ELF-1 (cell line): ENCODE measurements at regions not wholly inside any gene's neighbourhood (a gene's known extent, or its start where the extent isn't known, plus 50 kb on each side); places are given as distances from the start of the nearest gene placed in this dataset.
"Not testable (repeated sequence)": the region's sequence is repeated elsewhere in the genome, so short reads cannot be mapped to it uniquely, and the experiment has no call there.

Experiments
- DNase-seq: peaks from one replicate; pipeline ENCODE4 v3.0.0-alpha.2; 2016; ENCODE audit warnings: low read depth, low spot score

DNA sequence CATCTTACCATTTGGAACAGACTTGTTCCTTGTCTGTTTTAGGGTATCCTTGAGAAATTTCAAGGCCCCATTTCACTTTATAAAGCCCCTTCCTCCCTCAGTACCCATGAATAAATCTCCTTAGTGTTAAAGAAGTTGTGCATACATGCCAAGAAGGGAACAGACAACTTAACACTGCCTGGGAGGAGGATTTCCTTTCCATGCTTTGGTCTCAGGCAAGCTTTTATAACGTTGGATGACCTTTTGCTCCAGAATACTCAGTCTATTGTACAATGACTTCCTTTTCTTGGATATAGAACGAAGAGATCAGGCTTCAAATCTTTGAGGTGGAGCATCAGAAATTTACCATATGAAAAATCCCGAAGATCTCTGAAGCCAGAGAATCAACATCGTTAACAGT is 551.4 kb downstream of the PRKD1 start:
- no peak for DNase-seq

DNA sequence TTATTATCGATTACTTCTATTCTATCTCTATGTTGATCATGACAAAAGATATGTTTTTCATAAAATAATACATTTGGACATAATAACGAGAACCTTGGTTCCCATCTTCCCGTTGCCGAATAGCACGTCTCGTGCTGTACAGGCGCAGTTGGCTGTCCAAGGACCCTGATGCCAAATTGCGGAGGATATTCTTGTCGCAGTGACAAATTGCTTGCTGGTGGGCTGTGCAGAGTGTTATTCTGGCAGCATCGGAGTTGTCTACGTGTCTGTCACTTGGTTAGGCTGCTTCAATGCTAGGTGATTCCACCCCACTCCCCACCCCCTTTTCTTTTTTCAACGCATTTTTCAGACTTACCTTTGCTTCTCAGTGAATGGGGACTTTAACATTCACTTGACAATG is 546.8 kb downstream of the PRKD1 start:
- DNase-seq = no peak

DNA sequence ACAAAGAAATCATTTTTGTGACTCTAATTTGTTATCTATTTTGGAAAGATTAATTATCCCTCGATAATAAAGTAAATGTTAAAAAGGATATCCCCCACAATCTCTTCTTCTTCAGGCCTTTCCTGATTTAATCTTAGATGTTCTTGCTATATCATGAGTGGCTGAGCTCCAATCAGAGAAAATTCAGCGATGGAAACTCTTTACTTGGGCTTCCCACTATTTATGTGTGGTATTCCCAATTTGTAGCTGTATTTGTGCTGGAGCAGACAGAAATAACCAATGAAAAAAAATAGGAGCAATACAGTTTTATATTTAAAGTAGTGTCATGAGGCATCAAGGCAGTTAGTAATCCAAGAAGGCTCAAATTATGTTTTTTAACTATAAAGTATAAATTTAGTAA is 539.1 kb downstream of the PRKD1 start:
- no peak for DNase-seq

DNA sequence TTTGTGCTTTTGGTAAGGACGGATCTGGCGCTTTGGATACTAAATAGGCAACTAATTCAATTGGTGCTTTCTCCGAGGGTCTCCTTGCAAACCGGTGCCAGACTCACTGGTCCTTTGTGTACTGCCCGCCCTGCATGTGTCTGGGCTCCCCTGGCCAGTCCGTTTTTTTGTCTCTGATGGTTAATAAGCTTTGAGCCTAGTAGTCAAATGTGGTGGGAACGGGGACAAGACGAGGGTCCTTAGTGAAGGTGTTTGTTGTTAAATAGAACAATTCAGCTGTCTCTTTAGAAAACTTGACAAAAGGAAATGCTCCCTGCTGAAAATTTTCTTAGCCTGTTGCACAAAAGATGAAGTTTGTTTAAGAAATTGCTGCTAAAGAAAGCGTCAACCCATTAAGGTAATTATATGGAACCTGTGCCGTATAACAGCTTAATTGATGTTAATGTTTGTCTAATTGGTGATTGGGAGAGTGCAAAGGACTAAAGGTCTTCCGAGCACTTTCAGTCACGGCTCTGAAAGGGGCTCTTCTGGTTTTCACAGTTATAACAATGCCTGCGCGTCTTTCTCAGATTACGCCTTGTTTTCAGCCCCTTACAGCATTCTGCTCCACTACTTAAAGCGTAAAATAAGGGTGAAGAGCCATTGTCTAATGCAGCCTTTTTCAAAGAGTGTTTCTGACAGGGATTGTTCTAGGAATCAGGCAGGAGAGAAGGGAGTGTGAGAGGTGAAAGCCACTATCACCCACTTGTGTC is 537.4 kb downstream of the PRKD1 start:
- DNase-seq = peak; percentile 0

DNA sequence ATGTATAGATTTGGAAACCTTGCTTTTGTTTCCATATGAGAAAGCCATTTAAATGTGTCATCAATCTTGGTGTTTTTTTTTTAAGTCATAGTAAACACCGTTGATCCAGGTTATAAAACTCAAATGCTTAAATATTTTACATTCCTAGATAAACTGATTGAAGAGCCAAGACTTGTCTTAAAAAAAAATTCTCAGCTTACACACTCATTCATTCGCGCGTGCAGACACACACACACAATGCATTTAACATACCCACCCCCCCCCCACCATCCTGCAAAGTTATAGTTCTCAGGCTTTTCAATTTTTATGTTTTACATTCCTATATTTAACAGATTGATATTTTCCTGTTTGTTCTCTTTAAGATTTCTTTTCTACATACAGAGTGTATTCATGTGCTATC is 536.4 kb downstream of the PRKD1 start:
- no peak for DNase-seq

DNA sequence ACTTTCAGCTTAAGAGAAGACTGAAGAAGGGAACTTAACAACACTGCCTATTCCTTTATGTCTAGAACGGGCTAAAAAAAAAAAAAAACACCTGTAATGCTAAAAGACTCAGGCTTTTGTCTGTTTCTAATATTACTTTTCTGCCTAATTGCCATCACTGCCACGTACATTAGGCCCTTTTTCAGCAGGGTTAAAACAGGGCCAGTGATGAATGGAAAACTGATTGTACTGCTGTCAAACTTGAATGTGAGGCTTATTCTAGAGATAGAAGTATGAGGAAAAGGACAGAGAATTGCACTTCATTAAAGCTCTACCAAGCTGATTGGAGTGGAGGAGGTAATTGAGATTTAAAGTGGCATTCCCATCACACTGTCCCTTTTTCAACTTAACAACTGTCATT is 535.8 kb downstream of the PRKD1 start:
- no peak for DNase-seq

DNA sequence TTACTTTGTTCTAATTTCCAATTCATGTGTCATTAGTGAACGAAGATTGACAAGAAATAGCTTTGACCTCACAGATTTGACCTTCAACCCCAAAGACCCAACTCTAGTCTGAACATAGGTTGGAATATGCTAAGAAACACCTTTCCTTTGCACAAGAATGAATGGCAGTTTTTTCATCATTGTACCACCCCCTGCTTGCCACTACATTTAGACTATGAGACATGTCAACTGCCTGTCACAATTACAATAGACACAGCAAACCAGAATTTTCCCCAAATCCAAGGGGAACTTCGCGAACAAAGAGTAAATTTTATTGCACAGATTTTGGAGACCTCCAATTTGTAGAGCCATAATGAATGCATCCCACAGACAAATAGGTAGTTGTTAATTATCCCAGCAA is 535.4 kb downstream of the PRKD1 start:
- DNase-seq = no peak

DNA sequence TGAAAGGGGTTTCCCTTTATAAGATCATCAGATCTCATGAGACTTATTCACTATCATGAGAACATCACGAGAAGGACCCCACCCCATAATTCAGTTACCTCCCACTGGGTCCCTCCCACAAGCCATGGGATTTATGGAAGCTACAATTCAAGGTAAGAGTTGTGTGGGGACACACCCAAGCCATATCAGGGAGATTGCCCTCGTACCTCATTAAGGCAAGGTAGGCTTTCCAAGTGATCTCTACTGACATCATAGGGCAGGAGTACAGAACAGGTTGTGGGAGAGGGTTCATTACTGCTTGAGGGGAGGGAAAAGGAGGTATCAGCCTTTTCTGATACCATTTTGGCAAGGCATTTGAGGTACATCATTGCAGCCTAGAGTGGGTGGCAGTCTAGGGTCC is 524.6 kb downstream of the PRKD1 start:
- DNase-seq = no peak

DNA sequence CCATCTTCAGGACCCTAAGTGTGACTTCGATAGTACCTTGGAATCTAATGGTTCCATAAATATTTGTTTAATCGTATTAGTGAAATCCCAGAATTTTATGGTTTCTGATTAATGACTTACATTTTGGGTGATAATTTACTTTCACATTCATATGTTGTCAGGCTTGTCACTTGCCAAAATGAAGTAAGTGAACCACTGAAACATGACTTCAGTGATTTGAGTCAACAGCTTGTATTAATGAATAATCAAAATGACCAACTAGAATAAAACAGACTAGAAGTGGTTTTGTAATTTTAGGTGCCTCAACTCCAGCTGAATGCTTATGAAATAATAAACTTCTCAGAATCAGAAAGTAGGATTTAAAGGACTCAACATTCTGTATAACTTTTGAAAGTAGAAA is 517.1 kb downstream of the PRKD1 start:
- DNase-seq = no peak

DNA sequence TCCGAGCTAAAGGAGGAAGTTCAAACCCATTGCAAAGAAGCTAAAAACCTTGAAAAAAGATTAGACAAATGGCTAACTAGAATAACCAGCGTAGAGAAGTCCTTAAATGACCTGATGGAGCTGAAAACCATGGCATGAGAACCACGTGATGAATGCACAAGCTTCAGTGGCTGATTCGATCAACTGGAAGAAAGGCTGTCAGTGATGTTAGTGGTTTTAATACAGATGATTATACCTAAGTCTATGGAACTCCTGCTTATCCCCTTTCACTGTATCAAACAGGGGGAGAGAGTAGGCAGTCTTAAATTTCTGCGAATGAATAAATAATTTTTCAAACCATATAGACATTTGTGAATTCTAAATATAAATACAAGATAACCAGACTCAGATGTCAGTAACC is 512.7 kb downstream of the PRKD1 start:
- DNase-seq = not testable (repeated sequence)

DNA sequence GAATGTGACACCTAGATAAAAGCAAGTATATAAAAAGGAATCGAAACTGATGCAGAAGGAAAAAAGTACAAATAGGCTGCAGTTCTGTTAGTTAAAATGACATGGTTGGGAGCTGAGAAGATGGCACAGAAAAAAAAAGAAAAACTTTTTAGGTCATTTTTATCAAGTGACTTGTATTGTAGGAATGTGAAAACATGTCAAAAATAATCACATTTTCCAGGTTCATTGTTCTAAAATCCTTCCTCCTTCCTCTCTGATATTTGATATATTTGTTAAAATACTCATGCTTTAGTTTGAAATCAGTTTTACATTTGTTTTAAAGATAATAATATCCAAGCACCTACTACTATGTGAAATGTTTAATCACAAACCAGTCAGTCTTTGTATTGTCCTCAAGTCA is 507.9 kb downstream of the PRKD1 start:
- DNase-seq = no peak

DNA sequence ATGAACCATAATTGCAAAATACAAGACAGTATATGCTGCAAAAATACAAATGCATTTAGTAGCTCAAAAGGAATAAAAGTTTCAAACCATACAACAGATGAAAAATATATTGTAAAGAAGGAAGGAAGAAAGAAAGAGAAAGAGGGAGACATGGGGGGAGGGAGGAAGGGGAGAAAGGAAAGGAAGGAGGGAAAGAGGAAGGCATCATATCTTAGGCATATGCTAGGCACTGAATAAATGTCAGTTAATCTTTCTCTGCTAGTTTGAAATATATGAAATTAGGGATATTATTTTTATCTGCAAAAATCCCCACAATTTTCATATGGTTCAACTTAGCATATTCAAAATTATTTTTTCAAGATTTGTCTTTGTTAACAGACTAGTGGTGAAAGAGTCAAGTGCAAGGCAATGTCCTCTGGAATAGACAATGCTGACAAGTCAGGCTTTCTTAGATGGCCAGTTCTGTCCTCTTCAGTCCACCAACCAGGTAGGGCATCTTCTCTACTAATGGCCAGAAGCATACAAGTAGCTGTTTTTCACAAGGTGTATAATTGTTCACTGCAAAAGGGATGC is 506.4 kb downstream of the PRKD1 start:
- DNase-seq = no peak

DNA sequence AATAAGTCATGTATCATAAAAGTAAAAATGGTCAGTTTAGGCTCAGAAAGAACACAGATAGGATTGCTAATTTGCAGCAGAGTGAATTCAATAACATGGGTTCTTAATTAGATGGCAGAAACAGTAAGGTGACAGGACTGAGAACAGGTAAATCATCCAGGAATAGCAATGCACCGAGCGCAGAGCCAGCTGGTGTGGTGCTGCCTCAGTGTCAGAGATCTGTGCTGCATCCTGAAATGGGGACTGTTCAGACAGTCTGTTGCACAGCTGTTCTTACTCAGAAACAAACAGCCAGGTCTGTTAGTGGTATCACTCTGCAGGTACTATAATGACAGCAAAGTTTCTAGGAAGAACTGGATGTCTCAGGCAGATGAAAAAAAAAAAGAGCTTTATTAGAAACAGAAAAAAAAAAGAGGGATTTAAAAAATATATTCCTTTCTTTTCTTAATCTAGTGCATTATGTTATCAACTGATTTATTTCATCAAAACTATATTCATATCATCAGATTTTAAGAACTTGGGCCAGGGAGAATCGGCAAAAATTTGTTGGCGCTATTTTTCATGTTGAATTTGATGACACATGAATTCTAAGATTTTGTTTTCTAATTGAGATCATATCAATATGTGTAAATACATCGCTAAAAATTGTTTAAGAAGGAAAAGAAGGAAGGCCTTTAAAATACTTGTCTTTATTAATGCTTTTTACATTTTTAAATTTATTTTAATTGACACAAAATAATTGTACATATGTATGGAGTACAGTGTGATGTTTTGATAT is 501.8 kb downstream of the PRKD1 start:
- DNase-seq = no peak

DNA sequence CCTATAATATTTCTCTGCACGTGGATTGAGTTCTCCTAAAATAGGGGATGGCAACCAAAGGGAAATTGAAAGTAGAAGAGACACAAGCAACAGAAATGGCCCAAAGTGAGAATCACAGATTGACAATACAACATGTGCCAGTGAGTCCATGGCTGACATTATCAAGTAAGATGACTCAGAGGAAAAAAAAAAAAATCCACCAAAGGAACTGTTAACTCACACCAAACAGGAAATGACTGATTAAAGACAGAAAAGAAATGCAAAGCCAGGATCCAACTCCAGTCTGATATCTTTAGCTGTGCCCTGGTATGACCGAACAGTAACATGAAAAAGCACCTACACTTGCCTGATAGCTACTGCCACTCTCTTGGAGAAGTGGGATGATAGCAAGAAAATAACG is 485.0 kb downstream of the PRKD1 start:
- DNase-seq = no peak

DNA sequence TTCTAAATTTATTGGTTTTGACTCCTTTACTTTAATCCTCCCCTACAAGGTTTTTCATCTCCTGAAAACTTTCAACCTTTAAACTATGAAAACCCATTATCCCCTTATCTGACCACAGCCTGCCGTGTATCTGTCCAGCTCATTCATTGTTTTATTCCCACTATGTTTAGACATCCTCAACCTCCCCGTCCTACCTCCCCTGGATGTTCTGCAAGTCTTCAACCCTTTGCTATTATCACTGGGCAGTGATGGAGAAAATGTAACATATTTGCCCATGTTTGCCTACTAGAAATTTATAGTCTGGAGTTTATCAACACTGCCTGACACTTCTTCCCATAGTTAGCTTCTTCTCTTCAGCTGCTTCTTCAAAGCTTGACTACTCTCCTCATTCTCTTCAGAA is 483.4 kb downstream of the PRKD1 start:
- DNase-seq = no peak

DNA sequence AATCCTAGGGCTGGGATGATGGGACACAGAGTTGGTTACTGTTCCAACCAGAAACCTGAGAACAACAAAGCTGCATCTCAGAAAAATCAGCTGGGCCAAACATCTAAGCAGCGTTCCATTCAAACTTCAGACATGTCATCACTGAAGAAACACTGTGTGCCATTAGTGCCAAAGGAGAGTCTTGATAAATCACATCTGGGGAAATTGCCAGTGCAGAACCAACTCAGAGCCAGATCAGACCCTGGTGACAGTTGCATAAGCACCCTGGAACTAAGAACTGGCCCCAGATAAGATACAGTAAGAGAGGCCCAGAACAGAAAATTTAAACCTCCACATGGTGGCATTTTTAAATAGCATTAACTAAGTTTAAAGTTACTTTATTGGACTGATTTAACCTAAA is 482.8 kb downstream of the PRKD1 start:
- DNase-seq = no peak

DNA sequence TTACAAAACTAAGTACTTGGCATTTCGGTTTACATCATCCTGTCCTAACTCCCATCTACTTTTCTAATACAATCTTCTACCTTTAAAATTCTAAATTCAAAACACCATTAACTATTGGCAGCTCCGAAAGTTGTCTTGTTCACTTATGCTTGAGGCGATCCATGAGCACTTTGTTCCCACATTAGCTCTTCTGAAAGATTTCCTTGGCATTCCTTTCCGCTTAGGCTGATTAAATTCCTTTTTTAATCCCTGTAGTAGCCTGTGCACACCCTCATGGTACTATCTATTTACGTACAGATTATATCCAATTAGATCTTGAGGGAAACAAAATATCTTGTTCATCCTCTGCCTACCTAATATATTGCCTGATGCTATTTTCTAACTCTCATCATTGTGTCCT is 480.7 kb downstream of the PRKD1 start:
- no peak for DNase-seq

DNA sequence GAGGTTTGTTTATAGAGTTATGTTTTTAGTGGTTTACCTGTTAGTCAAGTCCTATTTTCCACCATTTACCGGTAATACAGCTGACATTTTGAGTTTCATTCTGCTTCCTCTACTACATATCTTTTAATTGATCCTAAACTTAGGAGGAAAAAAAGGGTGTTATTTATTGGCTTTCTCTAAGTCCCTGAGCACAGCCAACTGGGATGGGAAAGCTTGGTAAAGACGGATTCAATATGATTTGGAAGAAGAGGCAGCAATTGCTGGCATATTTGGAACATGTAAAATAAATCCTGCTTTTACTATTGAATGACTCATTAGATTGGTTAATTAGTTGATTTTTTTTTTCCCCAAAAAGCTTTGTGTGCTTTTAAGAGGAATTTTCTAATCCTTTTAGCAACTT is 475.7 kb downstream of the PRKD1 start:
- no peak for DNase-seq

DNA sequence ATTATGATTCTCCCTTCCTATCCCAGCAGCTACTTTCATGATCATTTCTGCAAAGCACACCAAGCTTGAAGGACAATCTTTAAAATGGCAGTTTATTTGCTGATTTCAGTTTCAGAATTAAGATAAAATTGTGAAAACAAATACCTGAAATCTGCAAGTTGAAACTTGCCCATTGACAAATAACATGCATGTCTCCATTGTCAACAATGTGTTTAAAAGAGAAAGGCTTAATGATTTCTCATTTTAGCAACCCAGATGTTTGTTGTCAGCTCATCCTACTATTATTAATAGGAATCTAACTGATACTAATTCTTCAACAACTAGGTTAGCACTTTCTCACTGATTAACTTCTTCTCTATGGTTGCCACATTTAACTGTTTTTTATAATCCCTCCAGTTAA is 474.6 kb downstream of the PRKD1 start:
- DNase-seq = no peak

DNA sequence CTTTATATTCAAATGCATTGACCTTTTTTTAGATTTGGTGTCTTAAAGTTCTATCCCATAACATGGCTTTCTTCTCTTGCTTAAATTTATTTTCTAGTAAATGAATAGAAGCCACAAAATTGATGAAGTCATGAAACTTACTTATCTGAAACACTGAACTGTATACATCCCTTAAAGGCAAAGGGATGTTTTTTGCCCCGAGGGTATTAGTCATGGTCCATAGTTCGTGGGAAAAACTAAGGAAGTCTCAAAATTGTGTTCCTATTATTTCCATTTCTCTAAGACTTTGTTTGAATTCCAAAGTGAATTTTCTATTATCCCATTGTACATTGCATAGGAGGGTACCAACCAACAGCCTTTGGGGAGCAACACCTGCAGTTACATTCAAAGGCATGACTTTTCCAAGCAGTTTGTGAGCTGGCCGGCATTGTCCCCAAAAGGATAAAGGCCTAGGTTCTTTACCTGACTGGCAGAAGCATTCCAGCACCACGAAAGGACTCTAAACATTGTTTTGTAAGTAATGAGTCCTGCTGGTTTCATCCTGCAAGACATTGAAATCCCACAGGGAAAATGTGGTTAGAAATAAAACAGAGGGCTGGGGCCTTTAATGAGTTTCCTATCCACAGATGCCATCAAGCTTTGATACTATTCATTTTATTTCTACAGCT is 473.5 kb downstream of the PRKD1 start:
- no peak for DNase-seq

DNA sequence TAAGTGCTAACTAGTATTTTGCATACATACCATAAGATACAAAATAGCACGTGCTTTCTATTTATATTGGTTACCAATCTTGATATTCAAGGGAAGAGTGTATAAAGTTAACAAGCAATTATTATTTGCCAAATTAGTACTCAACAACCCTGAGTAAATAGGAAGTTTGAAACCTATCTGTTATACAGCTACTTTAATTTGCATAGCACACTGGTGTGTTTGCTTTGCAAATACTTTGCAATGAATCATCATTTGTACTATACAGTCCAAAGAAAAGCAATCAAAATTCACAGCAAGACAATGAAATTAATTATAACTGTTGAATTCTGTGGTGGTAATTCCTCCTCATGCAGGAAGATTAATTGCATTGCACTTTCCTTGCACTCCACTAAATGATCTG is 469.1 kb downstream of the PRKD1 start:
- DNase-seq = no peak

DNA sequence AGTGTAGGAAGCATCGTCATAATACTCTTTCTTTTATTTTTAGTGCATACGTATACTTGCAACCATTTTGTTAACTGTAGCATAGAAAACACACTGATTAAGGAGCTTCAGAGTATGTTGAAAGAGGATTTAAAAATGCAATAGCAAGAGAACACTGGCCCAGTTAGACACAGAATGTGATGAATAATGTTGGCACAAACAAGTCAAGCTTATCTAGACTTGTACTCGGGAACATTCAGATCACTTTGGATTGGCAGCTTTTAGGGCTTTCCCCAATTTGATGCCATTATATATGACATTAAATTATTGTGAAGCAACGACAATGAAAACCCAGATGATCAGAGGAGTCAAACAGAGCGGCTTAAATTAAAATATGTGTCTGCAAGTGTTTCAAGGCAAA is 468.1 kb downstream of the PRKD1 start:
- no peak for DNase-seq
